GM23248 (cell line): ENCODE measurements at regions not wholly inside any gene's neighbourhood (a gene's known extent, or its start where the extent isn't known, plus 50 kb on each side); places are given as distances from the start of the nearest gene placed in this dataset.

Source experiments
- DNase-seq: peaks from one replicate; pipeline ENCODE4 v3.0.0-alpha.2; 2015
- H2AFZ ChIP-seq: fragments of 200-600 bp; sonication (generic); 2 replicates; pipeline ENCODE4 v1.6.1; 2016; ENCODE audit warnings: antibody characterized with exemption
- H3F3A ChIP-seq: fragments of 200-600 bp; sonication (generic); 2 replicates; pipeline ENCODE4 v1.6.1; 2016; ENCODE audit warnings: mild to moderate bottlenecking, antibody characterized with exemption, mixed run types; ENCODE audit not compliant: insufficient read depth
- H3K27ac ChIP-seq: fragments of 200-600 bp; sonication (generic); 2 replicates; pipeline ENCODE4 v1.5.1; 2016; ENCODE audit warnings: mild to moderate bottlenecking
- H3K27me3 ChIP-seq: fragments of 200-600 bp; sonication (generic); replicated peaks from 2 replicates; pipeline ENCODE4 v1.6.1; 2016; ENCODE audit warnings: mild to moderate bottlenecking; ENCODE audit not compliant: insufficient read depth
- H3K36me3 ChIP-seq: fragments of 200-600 bp; sonication (generic); 2 replicates; pipeline ENCODE4 v1.6.1; 2016; ENCODE audit warnings: low read depth, mild to moderate bottlenecking
- H3K4me1 ChIP-seq: fragments of 200-600 bp; sonication (generic); 2 replicates; pipeline ENCODE4 v1.6.1; 2016; ENCODE audit warnings: mild to moderate bottlenecking; ENCODE audit not compliant: insufficient read depth
- H3K4me2 ChIP-seq: fragments of 200-600 bp; sonication (generic); one replicate; pipeline ENCODE4 v1.6.1; 2016; ENCODE audit warnings: mild to moderate bottlenecking; ENCODE audit not compliant: unreplicated experiment
- H3K4me3 ChIP-seq: fragments of 200-600 bp; sonication (generic); 2 replicates; pipeline ENCODE4 v1.5.1; 2016; ENCODE audit warnings: mild to moderate bottlenecking
- H3K79me2 ChIP-seq: fragments of 200-600 bp; sonication (generic); 2 replicates; pipeline ENCODE4 v1.6.1; 2016; ENCODE audit warnings: mild to moderate bottlenecking; ENCODE audit not compliant: insufficient read depth
- H3K9ac ChIP-seq: fragments of 200-600 bp; sonication (generic); 2 replicates; pipeline ENCODE4 v1.6.1; 2016; ENCODE audit warnings: mild to moderate bottlenecking
- H3K9me2 ChIP-seq: fragments of 200-600 bp; sonication (generic); 2 replicates; pipeline ENCODE4 v1.6.1; 2016; ENCODE audit warnings: mixed run types, mild to moderate bottlenecking, moderate library complexity; ENCODE audit not compliant: insufficient read depth
- H3K9me3 ChIP-seq: fragments of 200-600 bp; sonication (generic); one replicate; pipeline ENCODE4 v1.6.1; 2017; ENCODE audit warnings: low read depth
- H4K20me1 ChIP-seq: fragments of 200-600 bp; sonication (generic); 2 replicates; pipeline ENCODE4 v1.6.0; 2016; ENCODE audit not compliant: insufficient read depth
- EZH2 ChIP-seq: fragments of 200-600 bp; sonication (generic); IDR thresholded peaks from 2 replicates; pipeline ENCODE4 v1.6.1; 2018; ENCODE audit warnings: antibody characterized with exemption, mild to moderate bottlenecking; ENCODE audit not compliant: insufficient read depth, poor library complexity, severe bottlenecking
- EZH2phosphoT487 ChIP-seq: fragments of 200-600 bp; sonication (generic); IDR thresholded peaks from 2 replicates; pipeline ENCODE4 v1.6.1; 2018; ENCODE audit warnings: antibody characterized with exemption, moderate library complexity, mild to moderate bottlenecking, low read depth; ENCODE audit not compliant: insufficient read depth
- WGBS, 2 experiments: methylation state at CpG; one replicate each; pipeline ENCODE4 v1.1.6; 2015 to 2017; ENCODE audit warnings: low lambda C conversion rate in 2 of 2, low coverage in 1 of 2; ENCODE audit errors: missing lambda C conversion rate in 2 of 2; 5-methylcytosine and 5-hydroxymethylcytosine counted together
- in situ Hi-C: fragments of 300-500 bp; cut with MboI; formaldehyde crosslinking; loops from 2 replicates; pipeline ENCODE4 v1.15.0; 2020

GRCh38 chr10:120336306-120336910 lies 120.6 kb upstream of the PLPP4 start:
- Histone ChIP-seq H3K9me2 (no peaks in the 10 kb centered on the region), H2AFZ (no peak overlapping the region), H3K4me3 (no peak overlapping the region), H3K27ac (no peak overlapping the region), H4K20me1 (no peaks in the 10 kb centered on the region), H3K27me3 (peaks cover 11% of the 10 kb centered on the region; the same call in 1 of the 2 replicates), H3K36me3 (no peaks in the 10 kb centered on the region), H3K79me2 (no peaks in the 10 kb centered on the region), H3K9ac (no peak overlapping the region), H3K9me3 (no peaks in the 10 kb centered on the region), H3K4me1 (no peaks in the 10 kb centered on the region), H3K4me2 (no peak overlapping the region), H3F3A (no peaks in the 10 kb centered on the region)
- TF ChIP-seq EZH2phosphoT487 = no peak
- TF ChIP-seq EZH2 = no peak
- no peak for DNase-seq
- in situ Hi-C loops = no loop called here

GRCh38 chr10:120336911-120337540 lies 120.0 kb upstream of the PLPP4 start:
- Histone ChIP-seq H3K79me2 (no peaks in the 10 kb centered on the region), H2AFZ (no peak overlapping the region)
- TF ChIP-seq EZH2phosphoT487 (no peak), EZH2 (no peak)

GRCh38 chr10:120342115-120342714 lies 114.8 kb upstream of the PLPP4 start:
- Histone ChIP-seq H3F3A (no peaks in the 10 kb centered on the region), H3K27me3 (peaks cover 23% of the 10 kb centered on the region), H3K4me3 (no peak overlapping the region), H3K9ac (no peak overlapping the region), H2AFZ (no peak overlapping the region), H3K79me2 (no peaks in the 10 kb centered on the region), H3K4me1 (no peaks in the 10 kb centered on the region), H3K36me3 (no peaks in the 10 kb centered on the region), H3K9me2 (no peaks in the 10 kb centered on the region), H3K27ac (no peak overlapping the region), H3K4me2 (no peak overlapping the region), H3K9me3 (no peaks in the 10 kb centered on the region), H4K20me1 (no peaks in the 10 kb centered on the region)
- 18 to 23% methylated on average over 7 of the region's 7 CpGs for WGBS, 2 experiments
- in situ Hi-C loops = no loop called here
- no peak for DNase-seq
- no peak for TF ChIP-seq EZH2
- no peak for TF ChIP-seq EZH2phosphoT487

More at GRCh38 chr10:120336911-120337540, 120.0 kb upstream of the PLPP4 start:
- Histone ChIP-seq H3K27me3 (peaks cover 11% of the 10 kb centered on the region; the same call in 1 of the 2 replicates), H4K20me1 (no peaks in the 10 kb centered on the region), H3F3A (no peaks in the 10 kb centered on the region), H3K4me3 (no peak overlapping the region), H3K9ac (no peak overlapping the region), H3K4me2 (no peak overlapping the region), H3K9me3 (no peaks in the 10 kb centered on the region), H3K4me1 (no peaks in the 10 kb centered on the region), H3K27ac (no peak overlapping the region), H3K9me2 (no peaks in the 10 kb centered on the region), H3K36me3 (no peaks in the 10 kb centered on the region)
- in situ Hi-C loops = no loop called here
- WGBS, 2 experiments = 3% methylated on average over 4 of the region's 4 CpGs
- peak; percentile 36 for DNase-seq

DNA sequence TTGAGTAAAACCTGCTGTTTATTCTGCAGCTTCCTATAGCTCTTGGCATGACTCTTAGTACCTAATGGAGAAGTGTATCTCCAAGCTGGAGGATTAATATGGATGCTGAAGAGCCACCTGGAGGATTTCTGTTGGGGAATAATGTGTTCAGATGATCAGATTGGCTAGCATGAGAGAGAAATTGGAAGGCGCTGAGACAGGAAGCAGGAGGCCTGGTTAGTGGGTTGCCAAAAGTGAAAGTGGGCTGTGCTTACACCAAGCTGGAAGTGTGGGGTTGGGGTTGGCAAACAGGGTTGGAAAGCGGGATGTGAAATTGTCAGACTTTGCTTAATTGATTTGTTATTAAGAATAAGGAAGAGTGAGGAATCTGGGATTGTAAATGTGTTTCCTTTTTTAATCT lies 111.8 kb upstream of the PLPP4 start:
- Histone ChIP-seq H3K4me2 (no peak overlapping the region), H3K27ac (no peak overlapping the region), H3K9me3 (no peaks in the 10 kb centered on the region), H3K9me2 (no peaks in the 10 kb centered on the region), H3K36me3 (no peaks in the 10 kb centered on the region), H3K4me3 (no peak overlapping the region), H3K79me2 (no peaks in the 10 kb centered on the region), H3K27me3 (peaks cover 12% of the 10 kb centered on the region), H3K4me1 (no peaks in the 10 kb centered on the region), H2AFZ (no peak overlapping the region), H3F3A (no peaks in the 10 kb centered on the region), H4K20me1 (no peaks in the 10 kb centered on the region), H3K9ac (no peak overlapping the region)
- DNase-seq = no peak
- in situ Hi-C loops = no loop called here
- WGBS, 2 experiments = 46 to 61% methylated on average over 2 of the region's 2 CpGs
- TF ChIP-seq EZH2 = no peak
- no peak for TF ChIP-seq EZH2phosphoT487
